Right atrium auricular region (tissue), 2 donors: ENCODE measurements at regions not wholly inside any gene's neighbourhood (a gene's known extent, or its start where the extent isn't known, plus 50 kb on each side); places are given as distances from the start of the nearest gene placed in this dataset.
A peak's percentile ranks its signal among the peaks of the same experiment; 100 is the strongest.

Source experiments
- DNase-seq: peaks from one replicate; pipeline ENCODE4 v3.0.0-alpha.2; 2019; ENCODE audit warnings: low spot score
- H3K27ac ChIP-seq, 2 donors: fragments of 200-600 bp; sonication (generic); 1 replicate in 1 of 2; 2 replicates in 1 of 2; pipeline ENCODE4 v1.5.1; 2016 to 2019
- H3K27me3 ChIP-seq, 2 donors: fragments of 200-600 bp; sonication (generic); one replicate each; pipeline versions ENCODE4 v1.5.1 to v1.6.0; 2017 to 2019
- H3K36me3 ChIP-seq: fragments of 200-600 bp; sonication (generic); one replicate; pipeline ENCODE4 v1.5.1; 2016
- H3K4me1 ChIP-seq, 2 donors: fragments of 200-600 bp; sonication (generic); one replicate each; pipeline versions ENCODE4 v1.5.1 to v1.6.0; 2017 to 2019
- H3K4me3 ChIP-seq, 2 donors: fragments of 200-600 bp; sonication (generic); 1 replicate in 1 of 2; 2 replicates in 1 of 2; pipeline ENCODE4 v1.5.1; 2017 to 2019; ENCODE audit warnings: mild to moderate bottlenecking in 1 of 2, moderate library complexity in 1 of 2
- H3K9me3 ChIP-seq, 2 donors: fragments of 200-600 bp; sonication (generic); one replicate each; pipeline ENCODE4 v1.5.1; 2019
- CTCF ChIP-seq, 2 donors: fragments of 200-600 bp; sonication (generic); IDR thresholded peaks; one replicate each; pipeline ENCODE4 v1.5.1; 2019; ENCODE audit warnings: antibody characterized with exemption in 2 of 2

DNA sequence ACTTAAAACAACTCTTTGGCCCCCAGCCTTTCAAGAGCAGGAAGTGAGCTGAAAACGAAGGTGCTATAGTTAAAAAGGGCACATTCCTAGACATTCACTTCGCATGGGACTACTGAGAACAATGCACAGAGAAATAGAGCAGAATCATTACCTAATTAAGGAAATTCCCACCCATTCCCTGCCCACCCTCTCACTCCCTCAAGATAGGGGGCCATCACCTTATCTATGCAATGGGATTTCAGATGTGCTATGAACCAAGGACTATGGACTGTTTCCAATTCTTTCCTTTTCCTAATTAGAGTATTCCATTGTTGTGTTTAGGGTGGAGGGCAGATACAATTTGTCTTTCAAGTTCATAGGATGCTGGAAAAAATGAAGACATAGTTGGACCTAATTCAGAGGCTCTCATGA, 476.8 kb downstream of the CETN3 start:
- no peak for DNase-seq
- Histone ChIP-seq H3K4me3 (no peak overlapping the region), H3K27ac (no peak overlapping the region), H3K36me3 (no peaks in the 10 kb centered on the region), H3K27me3 (no peaks in the 10 kb centered on the region), H3K9me3 (no peaks in the 10 kb centered on the region), H3K4me1 (peaks cover 0 to 21% of the 10 kb centered on the region in 2 donors)
- TF ChIP-seq CTCF (IDR thresholded peaks at IDR 0.05): no peak

DNA sequence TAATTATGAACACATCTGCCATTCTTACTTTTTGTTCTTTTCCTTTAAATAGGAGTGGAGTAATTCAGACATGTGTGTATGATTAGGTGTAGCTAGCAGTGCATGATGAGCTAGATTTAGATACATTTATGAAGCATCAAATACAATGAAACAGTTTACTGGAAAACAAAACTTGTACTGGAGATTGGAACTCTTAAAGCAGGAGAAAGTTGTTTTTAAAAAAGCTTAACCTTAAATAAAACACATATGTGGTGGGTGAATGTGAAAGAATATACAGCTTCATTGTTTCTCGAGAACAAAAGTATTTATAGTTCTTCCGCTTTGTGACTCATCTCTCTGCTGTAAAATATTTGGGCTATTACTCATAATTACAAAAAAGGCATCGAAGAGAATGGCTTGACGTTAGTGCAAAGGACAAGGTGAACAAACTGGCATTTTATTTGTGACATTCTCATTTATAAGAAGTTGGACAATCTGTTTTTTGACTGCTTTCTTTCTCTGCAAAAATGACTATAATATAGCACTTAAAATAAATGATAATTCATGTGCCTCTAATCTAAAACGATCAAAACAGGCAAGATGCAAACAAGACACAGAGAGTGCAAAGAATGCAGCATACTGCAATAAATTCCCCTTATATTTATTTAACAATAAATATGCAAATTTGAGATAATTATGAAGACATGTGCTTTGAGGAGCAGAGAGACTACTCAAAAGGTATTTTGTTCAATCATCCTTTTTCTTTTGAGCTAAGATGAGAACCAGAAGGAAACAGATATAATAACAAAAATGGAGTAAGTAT, 478.8 kb downstream of the CETN3 start:
- Histone ChIP-seq H3K36me3 (no peaks in the 10 kb centered on the region), H3K27ac (peak overlapping the region in 1 of 2 donors; percentile 67), H3K27me3 (no peaks in the 10 kb centered on the region), H3K4me3 (no peak overlapping the region), H3K4me1 (peaks cover 0 to 21% of the 10 kb centered on the region in 2 donors), H3K9me3 (no peaks in the 10 kb centered on the region)
- DNase-seq: no peak
- no peak for TF ChIP-seq CTCF (IDR thresholded peaks at IDR 0.05)

DNA sequence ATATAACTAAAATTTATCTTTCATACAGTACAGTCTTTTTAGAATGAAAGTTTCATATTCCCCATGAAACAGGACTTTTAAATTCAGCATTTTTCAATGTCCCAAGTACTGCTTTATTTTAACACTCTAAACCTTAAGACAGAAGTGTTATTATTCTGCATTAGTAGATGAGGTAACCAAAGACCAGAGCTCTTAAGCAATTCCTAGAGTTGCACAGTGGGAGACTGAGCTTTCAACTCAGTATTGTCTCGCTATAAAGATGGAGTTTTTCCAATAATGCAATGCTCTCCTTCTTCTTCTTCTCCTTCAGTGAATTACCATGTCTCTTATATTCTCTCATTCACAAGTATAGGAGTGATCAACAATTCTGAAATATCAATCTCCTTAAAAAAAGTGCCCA, 479.7 kb downstream of the CETN3 start:
- no peaks in the 10 kb centered on the region for H3K9me3 ChIP-seq
- no peak for TF ChIP-seq CTCF (IDR thresholded peaks at IDR 0.05)
- no peak for DNase-seq
- H3K4me1 ChIP-seq: peaks cover 0 to 15% of the 10 kb centered on the region in 2 donors
- no peaks in the 10 kb centered on the region for H3K27me3 ChIP-seq
- H3K27ac ChIP-seq: no peak overlapping the region
- H3K4me3 ChIP-seq: no peak overlapping the region
- H3K36me3 ChIP-seq: no peaks in the 10 kb centered on the region

GRCh38 chr5:89929173-89929572, 480.4 kb downstream of the CETN3 start:
- no peak overlapping the region for H3K27ac ChIP-seq
- no peak for DNase-seq
- no peaks in the 10 kb centered on the region for H3K36me3 ChIP-seq
- peaks cover 0 to 15% of the 10 kb centered on the region in 2 donors for H3K4me1 ChIP-seq
- peak in 1 of 2 donors; percentile 33 for TF ChIP-seq CTCF (IDR thresholded peaks at IDR 0.05)
- no peaks in the 10 kb centered on the region for H3K27me3 ChIP-seq
- no peaks in the 10 kb centered on the region for H3K9me3 ChIP-seq
- no peak overlapping the region for H3K4me3 ChIP-seq

GRCh38 chr5:89922161-89922560, 487.4 kb downstream of the CETN3 start:
- DNase-seq: no peak
- H3K9me3 ChIP-seq: peaks cover 0 to 2% of the 10 kb centered on the region in 2 donors
- H3K27me3 ChIP-seq: no peaks in the 10 kb centered on the region
- H3K36me3 ChIP-seq: no peaks in the 10 kb centered on the region
- no peak for TF ChIP-seq CTCF (IDR thresholded peaks at IDR 0.05)
- H3K4me1 ChIP-seq: no peaks in the 10 kb centered on the region
- H3K27ac ChIP-seq: no peak overlapping the region
- H3K4me3 ChIP-seq: no peak overlapping the region

DNA sequence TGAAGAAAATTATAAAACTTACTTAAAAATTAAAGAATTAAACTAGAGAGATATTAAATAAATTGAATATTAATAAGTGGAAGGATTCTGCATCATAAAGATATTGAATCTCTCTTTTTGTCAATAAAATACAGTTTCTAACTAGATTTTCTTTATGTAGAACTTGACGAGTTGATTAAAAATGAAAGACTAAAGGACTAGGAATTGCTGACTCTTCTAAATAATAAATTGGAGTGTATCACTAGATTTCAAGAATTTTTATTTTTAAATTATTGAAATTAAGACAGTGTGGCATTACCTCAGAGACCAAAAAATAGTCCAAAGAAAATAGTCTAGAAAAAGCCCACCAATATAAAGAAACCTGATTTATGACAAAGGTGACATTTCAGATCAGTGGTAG, 492.4 kb downstream of the CETN3 start:
- H3K27me3 ChIP-seq: no peaks in the 10 kb centered on the region
- no peaks in the 10 kb centered on the region for H3K36me3 ChIP-seq
- TF ChIP-seq CTCF (IDR thresholded peaks at IDR 0.05): no peak
- peaks cover 0 to 20% of the 10 kb centered on the region in 2 donors for H3K9me3 ChIP-seq
- H3K4me3 ChIP-seq: no peak overlapping the region
- no peaks in the 10 kb centered on the region for H3K4me1 ChIP-seq
- no peak overlapping the region for H3K27ac ChIP-seq
- no peak for DNase-seq
